GM12878 (cell line): ENCODE measurements at regions not wholly inside any gene's neighbourhood (a gene's known extent, or its start where the extent isn't known, plus 50 kb on each side); places are given as distances from the start of the nearest gene placed in this dataset.

Experiments used
- ATAC-seq: fragments of 200-7000 bp; cut with Tn5 transposase; 3 replicates; pipeline ENCODE4 v1.9.1; 2020; ENCODE audit warnings: mild to moderate bottlenecking, moderate library complexity
- BruUV-seq: library from RNA; stranded (reverse); fragments of 400-500 nt; replicated peaks from 2 replicates; lab custom pipeline; 2021; lab: Mats Ljungman, UMichigan
- CTCF ChIA-PET: fragments of 300-600 bp; sonication (Branson Sonifier 250); formaldehyde crosslinking; extraction: SDS; loops from one replicate; lab custom pipeline; 2021; ENCODE audit warnings: inconsistent platforms; lab: Yijun Ruan, JAX
- POLR2A ChIA-PET: fragments of 350-600 bp; formaldehyde crosslinking; extraction: SDS; loops from one replicate; lab custom pipeline; 2021; ENCODE audit warnings: inconsistent platforms; lab: Charles Lee
- RAD21 ChIA-PET: fragments of 300-600 bp; sonication (Branson Sonifier 250); formaldehyde crosslinking; loops from one replicate; lab custom pipeline; 2023; ENCODE audit warnings: antibody characterized with exemption; ENCODE audit not compliant: unreplicated experiment; lab: Charles Lee
- SMC1A ChIA-PET: fragments of 300-600 bp; sonication (Branson Sonifier 250); formaldehyde crosslinking; loops from one replicate; lab custom pipeline; 2023; ENCODE audit not compliant: unreplicated experiment, uncharacterized antibody; lab: Charles Lee
- DNase-seq: peaks from one replicate; pipeline ENCODE4 v3.0.0-alpha.2; 2011; ENCODE audit warnings: low read depth, low spot score
- FAIRE-seq: peaks from 3 replicates; lab custom pipeline; 2011; peaks lifted over from hg19 to GRCh38; lab: Jason Lieb, UNC
- H2AFZ ChIP-seq: 2 replicates; pipeline ENCODE4 v1.6.0; 2011; ENCODE audit warnings: low read depth, low read length, control low read depth; ENCODE audit not compliant: control insufficient read depth
- H3K27ac ChIP-seq: 2 replicates; pipeline ENCODE4 v1.5.1; 2011; ENCODE audit warnings: control low read depth; ENCODE audit not compliant: control insufficient read depth, insufficient read depth
- H3K27me3 ChIP-seq, 2 experiments: replicated peaks in 1 of 2; 2 replicates each; pipeline versions ENCODE4 v1.6.0 to v1.6.1; 2011; ENCODE audit warnings: low read length in 1 of 2; ENCODE audit not compliant: control insufficient read depth in 2 of 2, insufficient read depth in 2 of 2
- H3K36me3 ChIP-seq, 2 experiments: 2 replicates each; pipeline ENCODE4 v1.5.1; 2011; ENCODE audit warnings: low read length in 1 of 2; ENCODE audit not compliant: control insufficient read depth in 2 of 2, insufficient read depth in 2 of 2
- H3K4me1 ChIP-seq: 2 replicates; pipeline ENCODE4 v1.6.1; 2011; ENCODE audit warnings: mild to moderate bottlenecking, low read length, moderate library complexity, mixed read lengths; ENCODE audit not compliant: control insufficient read depth, insufficient read depth
- H3K4me2 ChIP-seq: 2 replicates; pipeline ENCODE4 v1.6.0; 2011; ENCODE audit warnings: control low read depth; ENCODE audit not compliant: control insufficient read depth, insufficient read depth
- H3K4me3 ChIP-seq: fragments of 200-600 bp; sonication (generic); 2 replicates; pipeline ENCODE4 v1.5.1; 2016
- H3K79me2 ChIP-seq: 2 replicates; pipeline ENCODE4 v1.6.0; 2011; ENCODE audit warnings: low read length; ENCODE audit not compliant: control insufficient read depth, insufficient read depth
- H3K9ac ChIP-seq: 2 replicates; pipeline ENCODE4 v1.8.0; 2011; ENCODE audit warnings: low read length, control low read depth, mixed read lengths; ENCODE audit not compliant: control insufficient read depth, insufficient read depth
- H3K9me3 ChIP-seq: replicated peaks from 3 replicates; pipeline ENCODE4 v1.5.1; 2011; ENCODE audit warnings: mild to moderate bottlenecking, low read length; ENCODE audit not compliant: control insufficient read depth, insufficient read depth
- H4K20me1 ChIP-seq: 2 replicates; pipeline ENCODE4 v1.6.0; 2011; ENCODE audit not compliant: control insufficient read depth, insufficient read depth
- BACH1 ChIP-seq: fragments of 450-650 bp; IDR thresholded peaks from 2 replicates; pipeline ENCODE4 v1.6.1; 2017; ENCODE audit warnings: mild to moderate bottlenecking, borderline replicate concordance
- CUX1 ChIP-seq: IDR thresholded peaks from 2 replicates; pipeline ENCODE4 v1.6.1; 2012; ENCODE audit warnings: improper control_type of control experiment, low read depth, low read length; ENCODE audit not compliant: insufficient replicate concordance
- HDAC2 ChIP-seq: fragments of 200-600 bp; sonication (generic); IDR thresholded peaks from 2 replicates; pipeline ENCODE4 v1.6.1; 2017
- NBN ChIP-seq: fragments of 450-650 bp; IDR thresholded peaks from 2 replicates; pipeline ENCODE4 v1.6.1; 2016
- PRDM15 ChIP-seq: fragments of 450-650 bp; formaldehyde crosslinking; IDR thresholded peaks from 2 replicates; pipeline ENCODE4 v1.4.0; 2020; ENCODE audit warnings: mild to moderate bottlenecking, moderate library complexity
- SKIL ChIP-seq: fragments of 450-650 bp; IDR thresholded peaks from 2 replicates; pipeline ENCODE4 v1.6.1; 2017; ENCODE audit warnings: mild to moderate bottlenecking, low read depth, inconsistent platforms; ENCODE audit not compliant: poor library complexity, severe bottlenecking
- ZNF207 ChIP-seq: fragments of 450-650 bp; IDR thresholded peaks from 2 replicates; pipeline ENCODE4 v1.6.1; 2014; ENCODE audit warnings: antibody characterized with exemption, mild to moderate bottlenecking, borderline replicate concordance
- ZZZ3 ChIP-seq: IDR thresholded peaks from 2 replicates; pipeline ENCODE4 v1.6.1; 2011; ENCODE audit warnings: low read depth; ENCODE audit not compliant: control insufficient read depth, insufficient read length
- WGBS: methylation state at CpG from one replicate; pipeline ENCODE4 v1.1.6; 2016; ENCODE audit warnings: low lambda C conversion rate; ENCODE audit not compliant: insufficient replicate concordance, insufficient coverage; ENCODE audit errors: missing lambda C conversion rate; 5-methylcytosine and 5-hydroxymethylcytosine counted together
- in situ Hi-C: fragments of 300-500 bp; cut with MboI; formaldehyde crosslinking; loops from 9 replicates; pipeline ENCODE4 v1.14.3; 2018; ENCODE audit warnings: mixed read lengths
- intact Hi-C: fragments of 100-400 bp; cut with micrococcal nuclease; formaldehyde crosslinking; loops from one replicate; pipeline ENCODE4 v1.14.2; 2022; ENCODE audit not compliant: unreplicated experiment

- no peak for DNase-seq
- POLR2A ChIA-PET = no interaction called here
- H3K27ac ChIP-seq = no peak overlapping the region
- no peaks in the 10 kb centered on the region for H3K27me3 ChIP-seq
- TF ChIP-seq ZNF207 = no peak
- no peak for TF ChIP-seq HDAC2
- TF ChIP-seq BACH1 = no peak
- TF ChIP-seq ZZZ3 = no peak
- no peak for TF ChIP-seq CUX1
- TF ChIP-seq PRDM15 = no peak
- no peak for TF ChIP-seq NBN
- TF ChIP-seq SKIL = no peak
- BruUV-seq = no TSS peak
- no peak overlapping the region for H3K4me2 ChIP-seq
- H2AFZ ChIP-seq = no peak overlapping the region
- H3K9me3 ChIP-seq = no peaks in the 10 kb centered on the region
- H4K20me1 ChIP-seq = no peaks in the 10 kb centered on the region
- no peaks in the 10 kb centered on the region for H3K79me2 ChIP-seq
- RAD21 ChIA-PET = no interaction called here
- in situ Hi-C loops (no loop called here), intact Hi-C loops (loop anchor here (10.0 kb wide), 1 partner anchor 55 kb away; no protein-coding TSS in a partner anchor)
- no peak overlapping the region for H3K9ac ChIP-seq
- 0% methylated on average over 1 of the region's 1 CpG for WGBS
- FAIRE-seq = no peak
- CTCF ChIA-PET = no interaction called here
- H3K36me3 ChIP-seq = no peaks in the 10 kb centered on the region
- no peak for ATAC-seq
- SMC1A ChIA-PET = no interaction called here
- no peak overlapping the region for H3K4me3 ChIP-seq
- no peaks in the 10 kb centered on the region for H3K4me1 ChIP-seq
Measured at GRCh38 chr18:32610176-32610575, 139.5 kb upstream of the GAREM1 start.
